ENCODE measurements at regions not wholly inside any gene's neighbourhood (a gene's known extent, or its start where the extent isn't known, plus 50 kb on each side); places are given as distances from the start of the nearest gene placed in this dataset.

GRCh38 chr15:67941648-67942310 lies 101.9 kb upstream of the RNU6-1 start:
- TF ChIP-seq EZH2 (IDR thresholded peaks at IDR 0.05; ENCODE audit: borderline replicate concordance, insufficient read depth, low read depth, low read length, poor library complexity, severe bottlenecking) (no peak), CTCF (IDR thresholded peaks at IDR 0.05) (no peak)
